ENCODE measurements at regions not wholly inside any gene's neighbourhood (a gene's known extent, or its start where the extent isn't known, plus 50 kb on each side); places are given as distances from the start of the nearest gene placed in this dataset.

GRCh38 chr4:164312671-164313070 lies 441.3 kb upstream of the SMIM31 start:
- H3K9me3 ChIP-seq, result no peaks in the 10 kb centered on the region
- TF ChIP-seq CTCF (IDR thresholded peaks at IDR 0.05), result no peak
- no peak for TF ChIP-seq POLR2A (IDR thresholded peaks at IDR 0.05)
- DNase-seq, result no peak
- H3K27ac ChIP-seq, result no peak overlapping the region
- H3K36me3 ChIP-seq, result no peaks in the 10 kb centered on the region
- H3K27me3 ChIP-seq, result no peaks in the 10 kb centered on the region
- 92 to 95% methylated on average over 6 of the region's 6 CpGs for WGBS, 2 donors
- no peaks in the 10 kb centered on the region for H3K4me1 ChIP-seq
- no peak overlapping the region for H3K4me3 ChIP-seq (replicated peaks in 1 of 3)
- intact Hi-C loops (cut with DNase I), result no loop called here

- no peak overlapping the region for H3K27ac ChIP-seq
- 62 to 64% methylated on average over 3 of the region's 3 CpGs for WGBS, 2 donors
- DNase-seq, result no peak
- H3K27me3 ChIP-seq, result no peaks in the 10 kb centered on the region
- H3K36me3 ChIP-seq, result no peaks in the 10 kb centered on the region
- intact Hi-C loops (cut with DNase I), result no loop called here
- TF ChIP-seq CTCF (IDR thresholded peaks at IDR 0.05), result no peak
- TF ChIP-seq POLR2A (IDR thresholded peaks at IDR 0.05), result no peak
- no peaks in the 10 kb centered on the region for H3K9me3 ChIP-seq
- H3K4me1 ChIP-seq, result no peaks in the 10 kb centered on the region
- H3K4me3 ChIP-seq (replicated peaks in 1 of 3), result no peak overlapping the region
These were observed 440.1 kb upstream of the SMIM31 start for GRCh38 chr4:164313853-164314252.

GRCh38 chr4:164318350-164318749 lies 435.6 kb upstream of the SMIM31 start:
- no peaks in the 10 kb centered on the region for H3K27me3 ChIP-seq
- DNase-seq, result no peak
- H3K4me1 ChIP-seq, result no peaks in the 10 kb centered on the region
- H3K36me3 ChIP-seq, result no peaks in the 10 kb centered on the region
- no peak overlapping the region for H3K27ac ChIP-seq
- WGBS, 2 donors, result 59 to 61% methylated on average over 1 of the region's 1 CpG
- no peaks in the 10 kb centered on the region for H3K9me3 ChIP-seq
- TF ChIP-seq POLR2A (IDR thresholded peaks at IDR 0.05) (no peak), CTCF (IDR thresholded peaks at IDR 0.05) (no peak)
- H3K4me3 ChIP-seq (replicated peaks in 1 of 3), result no peak overlapping the region
- intact Hi-C loops (cut with DNase I), result no loop called here

GRCh38 chr4:164319688-164320087 lies 434.2 kb upstream of the SMIM31 start:
- TF ChIP-seq CTCF (IDR thresholded peaks at IDR 0.05) (no peak), POLR2A (IDR thresholded peaks at IDR 0.05) (no peak)
- no peaks in the 10 kb centered on the region for H3K4me1 ChIP-seq
- H3K27ac ChIP-seq, result no peak overlapping the region
- no peaks in the 10 kb centered on the region for H3K9me3 ChIP-seq
- no peak overlapping the region for H3K4me3 ChIP-seq (replicated peaks in 1 of 3)
- DNase-seq, result no peak
- intact Hi-C loops (cut with DNase I), result no loop called here
- H3K27me3 ChIP-seq, result no peaks in the 10 kb centered on the region
- no peaks in the 10 kb centered on the region for H3K36me3 ChIP-seq

GRCh38 chr4:164320847-164321246 lies 433.1 kb upstream of the SMIM31 start:
- no peak overlapping the region for H3K4me3 ChIP-seq (replicated peaks in 1 of 3)
- no peak overlapping the region for H3K27ac ChIP-seq
- no peaks in the 10 kb centered on the region for H3K27me3 ChIP-seq
- no peaks in the 10 kb centered on the region for H3K36me3 ChIP-seq
- DNase-seq, result no peak
- TF ChIP-seq POLR2A (IDR thresholded peaks at IDR 0.05) (no peak), CTCF (IDR thresholded peaks at IDR 0.05) (no peak)
- intact Hi-C loops (cut with DNase I), result no loop called here
- H3K4me1 ChIP-seq, result no peaks in the 10 kb centered on the region
- H3K9me3 ChIP-seq, result no peaks in the 10 kb centered on the region
- WGBS, 2 donors, result 67 to 74% methylated on average over 6 of the region's 6 CpGs
